SU-DHL-6 (cell line): ENCODE measurements at regions not wholly inside any gene's neighbourhood (a gene's known extent, or its start where the extent isn't known, plus 50 kb on each side); places are given as distances from the start of the nearest gene placed in this dataset.

Experiments used
- CTCF ChIP-seq: fragments of 200-600 bp; sonication (generic); IDR thresholded peaks from one replicate; pipeline ENCODE4 v1.5.1; 2017; ENCODE audit warnings: antibody characterized with exemption, mild to moderate bottlenecking, low read length, moderate library complexity; ENCODE audit not compliant: insufficient read depth, poor library complexity, severe bottlenecking
- EZH2phosphoT487 ChIP-seq: fragments of 200-600 bp; sonication (generic), shearing (Covaris generic); conservative IDR thresholded peaks from 2 replicates; pipeline ENCODE4 v1.6.1; 2018; ENCODE audit warnings: mild to moderate bottlenecking, antibody characterized with exemption, low read length, moderate library complexity, mixed read lengths

DNA sequence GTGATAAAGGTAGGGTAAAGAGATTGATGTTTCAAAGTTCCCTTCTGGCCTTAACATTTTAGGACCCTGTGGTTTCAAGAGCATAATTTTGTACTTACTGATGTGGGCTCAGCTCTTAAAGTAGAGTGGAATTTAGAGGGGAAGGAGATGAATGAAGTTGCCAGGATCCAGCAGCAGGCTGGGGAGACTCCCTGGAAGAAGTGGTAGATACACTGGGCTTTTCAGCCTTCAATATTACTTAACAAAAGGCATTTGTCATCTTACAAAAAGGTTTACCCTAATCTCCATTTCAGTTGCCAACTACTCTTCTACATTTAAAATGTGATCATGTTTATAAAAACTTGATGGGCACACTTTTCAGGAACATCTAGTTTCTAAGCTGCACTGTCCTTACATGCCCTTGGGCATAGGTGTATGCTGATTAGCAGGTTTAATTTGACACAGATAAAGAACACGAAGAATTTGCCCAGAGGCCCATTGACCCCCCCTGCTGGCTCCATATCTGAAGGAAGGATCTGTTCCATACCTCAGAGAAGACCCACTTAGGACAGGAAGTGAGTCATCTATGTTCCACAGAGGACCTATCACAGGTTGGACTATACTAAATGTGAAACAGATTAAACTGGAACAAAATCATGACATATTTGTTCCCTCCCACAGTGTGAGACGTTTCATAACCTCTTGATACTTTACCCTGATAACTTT is 93.0 kb upstream of the LPP start:
- TF ChIP-seq CTCF (no peak), EZH2phosphoT487 (no peak)
